GM18499 (cell line): ENCODE measurements at regions not wholly inside any gene's neighbourhood (a gene's known extent, or its start where the extent isn't known, plus 50 kb on each side); places are given as distances from the start of the nearest gene placed in this dataset.
"Not testable (repeated sequence)": the region's sequence is repeated elsewhere in the genome, so short reads cannot be mapped to it uniquely, and the experiment has no call there.

Experiments used
- ATAC-seq: cut with Tn5 transposase; IDR thresholded peaks from one replicate; pipeline ENCODE4 v1.9.1; 2021; ENCODE audit warnings: moderate number of reproducible peaks; ENCODE audit not compliant: insufficient read depth, unreplicated experiment

GRCh38 chr13:79937771-79938216 lies 403.1 kb downstream of the SPRY2 start:
- no peak for ATAC-seq

- ATAC-seq, result no peak
These were observed 403.6 kb downstream of the SPRY2 start for GRCh38 chr13:79937311-79937710.

GRCh38 chr13:79936368-79937136 lies 404.4 kb downstream of the SPRY2 start:
- no peak for ATAC-seq

- no peak for ATAC-seq
These were observed 405.8 kb downstream of the SPRY2 start for GRCh38 chr13:79935121-79935520.

DNA sequence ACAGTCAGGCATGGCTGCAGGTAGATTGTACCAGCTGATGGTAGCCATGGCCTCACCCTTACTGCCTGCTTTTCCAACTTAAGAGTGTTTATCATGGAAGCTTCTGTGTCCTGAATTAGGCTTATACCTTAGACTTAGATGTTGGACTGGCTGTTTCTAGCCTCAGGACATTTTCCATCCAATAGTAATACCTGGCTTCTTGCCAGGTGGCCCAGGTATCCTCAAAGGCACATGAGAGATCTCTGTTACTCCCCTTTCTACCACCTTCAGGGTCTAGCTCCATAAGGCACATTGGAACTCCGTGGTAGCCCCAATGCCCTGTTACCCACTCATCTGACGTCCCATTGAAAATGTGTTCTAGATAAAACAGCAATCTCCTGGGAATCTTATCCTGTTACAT lies 407.5 kb downstream of the SPRY2 start:
- ATAC-seq, result no peak

GRCh38 chr13:79932556-79932955 lies 408.4 kb downstream of the SPRY2 start:
- ATAC-seq, result no peak

- not testable (repeated sequence) for ATAC-seq
These were observed 416.9 kb downstream of the SPRY2 start for GRCh38 chr13:79923973-79924556.

- ATAC-seq, result no peak
These were observed 421.8 kb downstream of the SPRY2 start for GRCh38 chr13:79919091-79919490.

- ATAC-seq, result no peak
These were observed 422.3 kb downstream of the SPRY2 start for GRCh38 chr13:79918620-79919019.

DNA sequence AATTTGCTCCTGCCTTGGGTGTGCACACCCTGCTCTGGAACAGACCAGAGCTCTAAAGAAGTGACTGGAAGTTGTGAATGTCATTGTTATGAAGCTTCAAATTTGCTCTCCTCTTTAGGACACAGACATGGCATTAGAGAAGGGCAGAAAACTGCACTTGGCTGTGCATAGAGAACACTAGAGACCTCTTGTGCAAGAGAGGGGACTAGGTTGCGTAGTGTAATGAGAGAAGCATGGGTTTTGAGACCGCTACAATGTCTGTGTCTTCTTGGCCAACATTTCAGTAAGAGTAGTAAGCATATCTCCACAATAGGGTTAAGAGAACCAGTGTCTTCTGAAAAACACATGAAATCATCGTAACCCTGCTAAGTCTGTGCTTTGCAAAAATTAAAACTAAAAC lies 423.3 kb downstream of the SPRY2 start:
- no peak for ATAC-seq

GRCh38 chr13:79915114-79915811 lies 425.7 kb downstream of the SPRY2 start:
- ATAC-seq, result no peak

DNA sequence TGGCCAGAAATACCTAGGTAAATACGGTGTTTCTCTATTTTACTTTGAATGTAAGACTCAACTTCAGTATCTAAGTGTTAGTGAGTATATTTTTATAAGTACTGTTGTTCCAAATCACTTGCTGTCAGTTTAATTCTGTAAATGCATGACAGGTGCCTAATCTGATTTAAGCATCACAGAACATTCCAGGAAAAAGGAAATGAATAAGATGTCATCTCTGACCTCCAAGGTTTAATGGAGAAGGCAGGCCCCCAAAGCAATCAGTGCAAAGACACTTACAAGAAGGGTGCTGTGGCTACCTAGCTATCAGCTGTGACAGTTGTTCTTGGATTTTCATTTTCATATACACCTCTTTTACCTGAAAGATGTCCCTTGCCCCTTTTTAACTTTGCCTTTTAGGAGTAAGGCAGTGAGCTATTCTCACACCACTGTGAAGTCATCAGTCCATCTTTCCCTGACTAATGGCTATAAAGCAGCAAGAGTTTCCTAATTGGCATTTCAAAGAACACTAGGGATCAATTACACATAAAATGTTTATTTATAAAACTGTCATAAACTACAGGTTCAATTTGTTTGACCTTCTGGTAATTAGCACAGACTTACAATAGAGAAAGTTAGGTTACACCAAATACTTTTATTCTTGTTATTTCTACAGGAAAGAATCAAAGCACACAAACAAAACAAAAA lies 427.6 kb downstream of the SPRY2 start:
- no peak for ATAC-seq

DNA sequence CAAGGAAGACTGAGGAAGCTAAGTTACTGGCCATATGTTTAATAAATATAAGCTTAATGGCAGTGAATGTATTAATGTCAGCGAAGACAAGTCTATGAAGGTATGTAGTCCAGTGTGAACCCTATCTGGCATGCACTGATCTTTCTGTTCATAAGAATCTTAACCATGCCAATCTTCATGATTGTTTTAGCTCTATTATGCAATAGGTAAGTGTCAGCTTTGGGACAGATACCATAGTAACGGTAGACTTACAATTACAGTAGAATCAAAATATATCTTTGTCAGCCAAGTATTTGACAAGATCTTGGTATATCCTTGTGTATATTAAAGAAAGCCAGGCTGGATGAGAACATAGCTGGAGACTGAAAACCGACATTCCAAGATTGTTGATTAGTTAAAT lies 428.5 kb downstream of the SPRY2 start:
- no peak for ATAC-seq

DNA sequence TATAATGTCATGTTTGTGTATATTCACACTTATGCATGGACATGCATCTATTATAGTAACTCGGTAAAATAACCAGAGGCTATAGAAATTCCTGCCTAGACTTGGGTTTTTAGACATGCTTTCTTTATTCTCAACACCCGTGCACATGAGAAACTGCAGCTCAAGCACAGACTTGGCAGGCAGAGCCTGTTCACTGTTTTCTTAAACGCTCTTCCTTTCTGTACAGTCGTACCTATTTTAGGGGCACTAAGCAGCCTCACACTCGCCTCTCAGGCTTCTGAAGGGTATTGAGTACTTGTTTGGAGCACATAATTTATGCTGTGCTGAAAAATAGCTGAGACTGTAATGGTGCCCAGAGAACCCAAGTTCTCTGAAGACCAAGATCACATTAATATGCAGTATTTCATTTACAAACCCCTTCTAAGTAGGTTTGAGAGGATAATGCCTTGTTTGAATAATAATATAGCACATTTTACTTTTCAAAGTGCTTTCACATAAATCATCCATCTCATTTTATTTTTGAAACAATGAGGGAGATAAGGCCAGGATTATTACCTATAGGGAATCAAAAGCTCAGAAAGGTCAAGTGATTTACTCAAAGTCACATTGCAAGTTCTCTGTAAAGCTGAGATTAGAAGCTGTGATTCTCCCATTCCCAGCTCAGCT lies 429.9 kb downstream of the SPRY2 start:
- no peak for ATAC-seq

- no peak for ATAC-seq
These were observed 428.7 kb downstream of the NDFIP2 start for GRCh38 chr13:79909644-79910043.

DNA sequence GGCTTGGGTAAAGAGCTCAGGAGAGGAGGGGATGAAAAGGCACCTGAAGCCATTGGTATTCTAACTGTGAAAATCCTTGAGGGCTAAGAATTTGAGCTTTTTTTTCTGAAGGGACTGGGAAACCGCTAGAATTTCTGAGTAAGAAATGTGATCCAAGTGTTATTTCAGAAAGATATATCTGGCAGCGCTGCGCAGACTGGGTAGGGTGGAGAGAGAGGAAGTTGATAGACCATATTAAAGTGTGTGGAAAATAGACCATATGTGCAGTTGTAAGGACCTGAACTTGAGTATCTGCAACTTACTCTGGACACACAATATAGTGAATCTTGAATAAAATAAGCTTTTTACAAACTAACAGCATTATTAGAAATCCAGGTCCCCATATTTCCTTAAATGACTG lies 427.4 kb downstream of the NDFIP2 start:
- ATAC-seq, result no peak

DNA sequence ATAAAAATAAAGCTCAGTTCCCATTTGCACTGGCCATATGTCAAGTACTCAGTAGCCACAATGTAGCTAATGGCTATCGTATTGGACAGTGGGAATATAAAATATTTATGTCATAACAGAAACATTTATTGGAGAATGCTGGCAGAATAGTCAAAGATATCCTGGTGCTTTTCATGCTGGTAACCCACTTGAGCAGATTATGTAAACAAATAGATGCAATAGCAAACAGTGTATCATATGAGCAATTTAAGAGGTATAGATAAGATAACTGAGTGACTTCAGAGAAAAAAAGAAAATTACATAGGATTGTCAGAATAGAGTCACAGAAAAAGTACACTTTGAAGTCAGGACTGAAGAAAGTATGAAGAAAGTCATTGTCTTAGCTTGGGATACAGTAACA lies 426.6 kb downstream of the NDFIP2 start:
- ATAC-seq, result no peak

DNA sequence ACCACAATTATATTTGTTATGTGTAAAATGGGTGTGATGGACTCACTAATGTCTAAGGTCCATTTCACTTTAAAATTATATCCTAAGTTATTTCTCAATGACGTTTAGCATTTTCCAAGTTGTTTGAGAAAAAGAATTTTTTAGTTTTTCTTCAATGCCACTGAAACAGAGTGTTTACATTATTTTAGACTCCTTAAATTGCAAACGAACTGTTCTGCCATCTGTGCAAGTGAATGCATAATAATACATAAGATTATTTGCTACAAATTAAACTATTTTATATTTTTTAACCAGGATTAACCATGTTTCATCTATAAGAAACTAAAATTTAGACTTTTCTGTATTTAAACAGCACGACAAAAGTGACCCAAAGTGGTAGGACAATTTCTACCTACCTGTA lies 425.4 kb downstream of the NDFIP2 start:
- no peak for ATAC-seq

DNA sequence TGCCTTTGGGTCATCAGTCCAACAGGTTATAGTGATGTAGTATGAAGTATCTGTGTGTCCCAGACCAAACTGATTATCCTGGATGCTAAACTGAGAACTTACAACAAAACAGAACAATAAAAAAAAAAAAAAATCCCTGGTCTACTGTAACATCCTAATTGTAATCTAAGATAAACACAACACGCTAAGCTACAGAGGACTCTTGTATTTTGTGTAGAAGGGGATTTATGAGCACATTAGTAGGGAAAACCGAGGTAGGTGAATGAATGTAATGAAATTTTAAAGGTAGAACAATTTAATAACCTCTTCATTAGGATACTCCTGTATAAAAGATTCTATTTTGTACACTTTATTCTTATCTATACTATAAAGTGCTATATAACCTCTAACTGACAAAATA lies 424.1 kb downstream of the NDFIP2 start:
- ATAC-seq, result no peak

DNA sequence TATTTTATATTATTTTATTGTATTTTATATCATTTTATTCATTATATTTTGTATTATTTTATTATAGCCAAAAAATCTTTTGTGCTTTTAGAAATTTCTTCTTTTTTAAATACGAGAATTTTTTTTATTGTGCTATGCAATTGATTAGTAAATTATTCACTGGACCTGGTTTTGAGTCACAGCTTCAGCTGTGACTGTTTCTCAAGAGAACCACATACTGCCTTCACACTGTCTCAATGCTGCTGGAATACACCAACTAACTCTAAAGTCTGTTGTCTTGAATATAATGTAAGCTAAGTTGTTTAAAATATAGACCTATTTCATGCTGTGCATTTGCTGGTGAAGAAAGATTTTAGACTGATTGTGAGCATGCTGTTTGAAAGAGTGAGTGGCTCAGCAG lies 423.6 kb downstream of the NDFIP2 start:
- no peak for ATAC-seq
